ENCODE measurements at regions not wholly inside any gene's neighbourhood (a gene's known extent, or its start where the extent isn't known, plus 50 kb on each side); places are given as distances from the start of the nearest gene placed in this dataset.

GRCh38 chr2:100754951-100755350 lies 65.0 kb upstream of the NPAS2 start:
- no peak for TF ChIP-seq CTCF (IDR thresholded peaks at IDR 0.05; ENCODE audit: poor library complexity)
- no peak for TF ChIP-seq EZH2 (IDR thresholded peaks at IDR 0.05; ENCODE audit: borderline replicate concordance)
- TF ChIP-seq EZH2phosphoT487 (IDR thresholded peaks at IDR 0.05; ENCODE audit: low read depth, severe bottlenecking, unreplicated experiment) = no peak
